HUDEP-2 (cell line): ENCODE measurements at regions not wholly inside any gene's neighbourhood (a gene's known extent, or its start where the extent isn't known, plus 50 kb on each side); places are given as distances from the start of the nearest gene placed in this dataset.

Experiments used
- DNase-seq, 76 experiments: peaks; one replicate each; lab custom pipeline; 2025; ENCODE audit not compliant: unreplicated experiment in 76 of 76; lab: John Stamatoyannopoulos, UW

GRCh38 chr2:204175552-204176271, 239.1 kb downstream of the ICOS start:
- no peak for DNase-seq

- DNase-seq: no peak
Measured at GRCh38 chr2:204176306-204176705, 239.7 kb downstream of the ICOS start.

- no peak for DNase-seq
Measured at GRCh38 chr2:204177251-204177976, 240.9 kb downstream of the ICOS start.

GRCh38 chr2:204177977-204178522, 241.5 kb downstream of the ICOS start:
- peak in 40 of 76 experiments; percentile 1 to 45 (median 14) for DNase-seq

- no peak for DNase-seq
Measured at GRCh38 chr2:204180649-204181048, 244.1 kb downstream of the ICOS start.

- no peak for DNase-seq
Measured at GRCh38 chr2:204183608-204184007, 247.0 kb downstream of the ICOS start.

- DNase-seq: no peak
Measured at GRCh38 chr2:204184226-204184625, 247.7 kb downstream of the ICOS start.

- no peak for DNase-seq
Measured at GRCh38 chr2:204187229-204188083, 250.9 kb downstream of the ICOS start.

GRCh38 chr2:204191574-204191973, 255.0 kb downstream of the ICOS start:
- no peak for DNase-seq

- no peak for DNase-seq
Measured at GRCh38 chr2:204195498-204195897, 258.9 kb downstream of the ICOS start.

- no peak for DNase-seq
Measured at GRCh38 chr2:204197336-204198005, 260.9 kb downstream of the ICOS start.

GRCh38 chr2:204199357-204199756, 262.8 kb downstream of the ICOS start:
- no peak for DNase-seq

- no peak for DNase-seq
Measured at GRCh38 chr2:204201507-204201906, 264.9 kb downstream of the ICOS start.

GRCh38 chr2:204202253-204202652, 265.7 kb downstream of the ICOS start:
- no peak for DNase-seq

- no peak for DNase-seq
Measured at GRCh38 chr2:204203704-204204103, 267.1 kb downstream of the ICOS start.

- no peak for DNase-seq
Measured at GRCh38 chr2:204205082-204205481, 268.5 kb downstream of the ICOS start.

GRCh38 chr2:204205538-204205937, 269.0 kb downstream of the ICOS start:
- DNase-seq: no peak

- DNase-seq: no peak
Measured at GRCh38 chr2:204207866-204208265, 271.3 kb downstream of the ICOS start.

GRCh38 chr2:204213588-204213987, 277.0 kb downstream of the ICOS start:
- no peak for DNase-seq

GRCh38 chr2:204218040-204218439, 281.5 kb downstream of the ICOS start:
- DNase-seq: no peak
